Loucy (cell line): ENCODE measurements at regions not wholly inside any gene's neighbourhood (a gene's known extent, or its start where the extent isn't known, plus 50 kb on each side); places are given as distances from the start of the nearest gene placed in this dataset.

Source experiments
- EZH2phosphoT487 ChIP-seq: fragments of 200-600 bp; IDR thresholded peaks from 2 replicates; pipeline ENCODE4 v1.6.1; 2018; ENCODE audit warnings: antibody characterized with exemption, mild to moderate bottlenecking, moderate library complexity, borderline replicate concordance
- TF ChIP-seq, protein P1 (sequence below): fragments of 200-600 bp; sonication (generic); conservative IDR thresholded peaks from 2 replicates; pipeline ENCODE4 v1.5.1; 2014; ENCODE audit warnings: mild to moderate bottlenecking, antibody characterized with exemption, low read length

- TF ChIP-seq, protein P1, sequence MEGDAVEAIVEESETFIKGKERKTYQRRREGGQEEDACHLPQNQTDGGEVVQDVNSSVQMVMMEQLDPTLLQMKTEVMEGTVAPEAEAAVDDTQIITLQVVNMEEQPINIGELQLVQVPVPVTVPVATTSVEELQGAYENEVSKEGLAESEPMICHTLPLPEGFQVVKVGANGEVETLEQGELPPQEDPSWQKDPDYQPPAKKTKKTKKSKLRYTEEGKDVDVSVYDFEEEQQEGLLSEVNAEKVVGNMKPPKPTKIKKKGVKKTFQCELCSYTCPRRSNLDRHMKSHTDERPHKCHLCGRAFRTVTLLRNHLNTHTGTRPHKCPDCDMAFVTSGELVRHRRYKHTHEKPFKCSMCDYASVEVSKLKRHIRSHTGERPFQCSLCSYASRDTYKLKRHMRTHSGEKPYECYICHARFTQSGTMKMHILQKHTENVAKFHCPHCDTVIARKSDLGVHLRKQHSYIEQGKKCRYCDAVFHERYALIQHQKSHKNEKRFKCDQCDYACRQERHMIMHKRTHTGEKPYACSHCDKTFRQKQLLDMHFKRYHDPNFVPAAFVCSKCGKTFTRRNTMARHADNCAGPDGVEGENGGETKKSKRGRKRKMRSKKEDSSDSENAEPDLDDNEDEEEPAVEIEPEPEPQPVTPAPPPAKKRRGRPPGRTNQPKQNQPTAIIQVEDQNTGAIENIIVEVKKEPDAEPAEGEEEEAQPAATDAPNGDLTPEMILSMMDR = no peak
- TF ChIP-seq EZH2phosphoT487 = no peak
Observed at GRCh38 chr2:129908721-129909373, 70.6 kb upstream of the RAB6C start.
